ENCODE measurements at regions not wholly inside any gene's neighbourhood (a gene's known extent, or its start where the extent isn't known, plus 50 kb on each side); places are given as distances from the start of the nearest gene placed in this dataset.

GRCh38 chr13:40186041-40186440 lies 480.4 kb downstream of the FOXO1 start:
- TF ChIP-seq SMARCA5 (IDR thresholded peaks at IDR 0.05) (no peak), EZH2 (IDR thresholded peaks at IDR 0.05; ENCODE audit: borderline replicate concordance, control insufficient read depth, low read depth, low read length) (no peak), NFYB (IDR thresholded peaks at IDR 0.05; ENCODE audit: insufficient read depth, low read depth, low read length) (no peak), CTCF (IDR thresholded peaks at IDR 0.05 in 2 of 3, conservative IDR thresholded peaks at IDR 0.05 in 1 of 3; ENCODE audit: control insufficient read depth in 2 of 3, extremely low read depth in 1 of 3, insufficient read depth in 1 of 3, low read depth in 3 of 3, low read length in 3 of 3) (no peak)
